C4-2B (cell line): ENCODE measurements at regions not wholly inside any gene's neighbourhood (a gene's known extent, or its start where the extent isn't known, plus 50 kb on each side); places are given as distances from the start of the nearest gene placed in this dataset.

Experiments used
- CTCF ChIP-seq: fragments of 450-650 bp; conservative IDR thresholded peaks from 2 replicates; pipeline ENCODE4 v1.5.1; 2017; ENCODE audit warnings: mild to moderate bottlenecking
- ZFX ChIP-seq: fragments of 450-650 bp; IDR thresholded peaks from 2 replicates; pipeline ENCODE4 v1.6.1; 2017

- TF ChIP-seq CTCF (no peak), ZFX (no peak)
These were observed 67.5 kb upstream of the LCTL start for GRCh38 chr15:66633041-66633937.
